H1 (cell line): ENCODE measurements at regions not wholly inside any gene's neighbourhood (a gene's known extent, or its start where the extent isn't known, plus 50 kb on each side); places are given as distances from the start of the nearest gene placed in this dataset.

Experiments used
- CTCF ChIA-PET: fragments of 300-600 bp; sonication (Branson Sonifier 250); formaldehyde crosslinking; loops from one replicate; lab custom pipeline; 2021; ENCODE audit not compliant: partially characterized antibody; lab: Charles Lee
- POLR2A ChIA-PET: fragments of 300-600 bp; sonication (Branson Sonifier 250); formaldehyde crosslinking; loops from one replicate; lab custom pipeline; 2021; ENCODE audit warnings: inconsistent platforms; ENCODE audit not compliant: partially characterized antibody; lab: Charles Lee
- DNase-seq, 2 experiments: peaks; one replicate each; pipeline versions ENCODE4 v3.0.0 to v3.0.0-alpha.2; 2010 to 2022; ENCODE audit warnings: low spot score in 2 of 2, low read depth in 1 of 2, mixed read lengths in 1 of 2
- FAIRE-seq: peaks from 2 replicates; lab custom pipeline; 2011; peaks lifted over from hg19 to GRCh38; lab: Jason Lieb, UNC
- H2AFZ ChIP-seq: 2 replicates; pipeline ENCODE4 v1.8.1; 2012; ENCODE audit warnings: low read length, inconsistent platforms
- H2AK5ac ChIP-seq: 2 replicates; pipeline ENCODE4 v1.6.1; 2013; ENCODE audit warnings: low read depth, low read length
- H2BK120ac ChIP-seq: replicated peaks from 2 replicates; pipeline ENCODE3; 2013; ENCODE audit warnings: low read depth, low read length, inconsistent platforms
- H2BK12ac ChIP-seq: 2 replicates; pipeline ENCODE4 v1.6.1; 2013; ENCODE audit warnings: low read depth, low read length
- H2BK15ac ChIP-seq: 2 replicates; pipeline ENCODE4 v1.6.1; 2013; ENCODE audit warnings: low read length
- H2BK20ac ChIP-seq: 2 replicates; pipeline ENCODE4 v1.6.1; 2013; ENCODE audit warnings: low read length
- H2BK5ac ChIP-seq: 2 replicates; pipeline ENCODE4 v1.6.1; 2013; ENCODE audit warnings: low read depth, low read length
- H3K14ac ChIP-seq: 2 replicates; pipeline ENCODE4 v1.6.1; 2013; ENCODE audit warnings: inconsistent platforms; ENCODE audit not compliant: insufficient read length
- H3K18ac ChIP-seq: 2 replicates; pipeline ENCODE4 v1.6.1; 2013; ENCODE audit warnings: low read length; ENCODE audit errors: extremely low read depth
- H3K23ac ChIP-seq: 2 replicates; pipeline ENCODE4 v1.6.1; 2013; ENCODE audit warnings: inconsistent platforms; ENCODE audit not compliant: insufficient read length
- H3K23me2 ChIP-seq: 2 replicates; pipeline ENCODE4 v1.6.1; 2013; ENCODE audit warnings: low read depth, low read length
- H3K27ac ChIP-seq: 2 replicates; pipeline ENCODE4 v1.6.1; 2011; ENCODE audit warnings: low read depth, low read length, inconsistent platforms
- H3K27me3 ChIP-seq, 4 experiments: replicated peaks in 1 of 4; 1 replicate in 1 of 4; 2 replicates in 3 of 4; pipeline versions ENCODE4 v1.6.1 to v1.8.1; 2011 to 2013; ENCODE audit warnings: low read length in 3 of 4, mild to moderate bottlenecking in 3 of 4, inconsistent platforms in 2 of 4, mixed read lengths in 2 of 4, moderate library complexity in 1 of 4; ENCODE audit not compliant: control insufficient read depth in 3 of 4, insufficient read depth in 3 of 4; ENCODE audit errors: extremely low read depth in 1 of 4
- H3K36me3 ChIP-seq, 4 experiments: 2 replicates each; pipeline versions ENCODE4 v1.6.1 to v1.8.1; 2011 to 2013; ENCODE audit warnings: mild to moderate bottlenecking in 4 of 4, low read length in 3 of 4, moderate library complexity in 2 of 4, control low read depth in 1 of 4, inconsistent platforms in 1 of 4; ENCODE audit not compliant: insufficient read depth in 4 of 4, control insufficient read depth in 2 of 4
- H3K4ac ChIP-seq: replicated peaks from 2 replicates; pipeline ENCODE3; 2013; ENCODE audit warnings: low read length, low read depth, mixed read lengths, inconsistent platforms; ENCODE audit not compliant: insufficient read length
- H3K4me1 ChIP-seq, 4 experiments: replicated peaks in 1 of 4; 1 replicate in 1 of 4; 2 replicates in 3 of 4; pipeline versions ENCODE4 v1.6.1 to v1.8.1; 2011 to 2013; ENCODE audit warnings: low read length in 3 of 4, inconsistent platforms in 2 of 4, mixed read lengths in 1 of 4; ENCODE audit not compliant: insufficient read depth in 4 of 4, control insufficient read depth in 3 of 4
- H3K4me2 ChIP-seq, 2 experiments: 2 replicates each; pipeline versions ENCODE4 v1.6.1 to v1.8.1; 2011 to 2013; ENCODE audit warnings: low read depth in 2 of 2, low read length in 2 of 2, control low read depth in 1 of 2, inconsistent platforms in 1 of 2, mild to moderate bottlenecking in 1 of 2; ENCODE audit not compliant: insufficient read depth in 1 of 2
- H3K4me3 ChIP-seq, 4 experiments: fragments of 200-600, 300-600 bp in 1 of 4; sonication (generic), shearing (Covaris generic), sonication (Bioruptor Twin) in 1 of 4; 2 replicates each; pipeline versions ENCODE4 v1.5.1 to v1.8.1; 2011 to 2016; ENCODE audit warnings: low read length in 4 of 4, low read depth in 3 of 4, control low read depth in 2 of 4, inconsistent platforms in 2 of 4, mild to moderate bottlenecking in 2 of 4, mixed read lengths in 1 of 4, moderate library complexity in 1 of 4; ENCODE audit not compliant: insufficient read depth in 2 of 4; ENCODE audit errors: extremely low read depth in 1 of 4
- H3K56ac ChIP-seq: replicated peaks from 2 replicates; pipeline ENCODE3; 2013; ENCODE audit warnings: low read depth, mild to moderate bottlenecking, mixed read lengths, low read length, inconsistent platforms; ENCODE audit not compliant: insufficient read length
- H3K79me1 ChIP-seq: 2 replicates; pipeline ENCODE4 v1.6.1; 2013; ENCODE audit warnings: low read depth, low read length, control low read depth
- H3K79me2 ChIP-seq, 2 experiments: 2 replicates each; pipeline versions ENCODE4 v1.6.1 to v1.8.1; 2012 to 2013; ENCODE audit warnings: low read length in 2 of 2, mild to moderate bottlenecking in 2 of 2, inconsistent platforms in 1 of 2; ENCODE audit not compliant: insufficient read depth in 2 of 2, control insufficient read depth in 1 of 2
- H3K9ac ChIP-seq, 4 experiments: replicated peaks in 1 of 4; 1 replicate in 1 of 4; 2 replicates in 3 of 4; pipeline versions ENCODE4 v1.6.1 to v1.8.1; 2011 to 2013; ENCODE audit warnings: low read depth in 3 of 4, low read length in 3 of 4, control low read depth in 2 of 4, mild to moderate bottlenecking in 2 of 4, moderate library complexity in 2 of 4, inconsistent platforms in 1 of 4; ENCODE audit errors: extremely low read depth in 1 of 4
- H3K9me3 ChIP-seq, 2 experiments: 2 replicates each; pipeline versions ENCODE4 v1.6.1 to v1.8.1; 2012 to 2013; ENCODE audit warnings: mild to moderate bottlenecking in 2 of 2, moderate library complexity in 2 of 2, control low read depth in 1 of 2, inconsistent platforms in 1 of 2, low read depth in 1 of 2, low read length in 1 of 2, mixed read lengths in 1 of 2; ENCODE audit not compliant: insufficient read depth in 2 of 2
- H4K20me1 ChIP-seq, 2 experiments: replicated peaks in 1 of 2; 2 replicates each; pipeline versions ENCODE3 to v1.8.1; 2011 to 2013; ENCODE audit warnings: inconsistent platforms in 2 of 2, low read length in 2 of 2, mild to moderate bottlenecking in 1 of 2; ENCODE audit not compliant: insufficient read depth in 2 of 2, control insufficient read depth in 1 of 2
- H4K5ac ChIP-seq: 2 replicates; pipeline ENCODE4 v1.6.1; 2013; ENCODE audit warnings: low read length, low read depth, mixed read lengths, inconsistent platforms; ENCODE audit not compliant: insufficient read length
- H4K8ac ChIP-seq: 2 replicates; pipeline ENCODE4 v1.8.0; 2013; ENCODE audit warnings: mild to moderate bottlenecking, moderate library complexity, low read length, inconsistent platforms; ENCODE audit not compliant: insufficient read depth; ENCODE audit errors: extremely low read depth
- H4K91ac ChIP-seq: replicated peaks from 2 replicates; pipeline ENCODE3; 2013; ENCODE audit warnings: low read length, mixed read lengths, inconsistent platforms; ENCODE audit not compliant: insufficient read length
- ASH2L ChIP-seq: fragments of 200-600, 300-600 bp; sonication (generic); IDR thresholded peaks from one replicate; pipeline ENCODE4 v1.7.1; 2017; ENCODE audit warnings: low read length
- SIN3A ChIP-seq, 2 experiments: IDR thresholded peaks in 1 of 2; conservative IDR thresholded peaks in 1 of 2; 2 replicates each; pipeline ENCODE4 v1.6.1; 2011 to 2012; ENCODE audit warnings: low read length in 2 of 2, improper control_type of control experiment in 1 of 2, low read depth in 1 of 2, mild to moderate bottlenecking in 1 of 2
- SP1 ChIP-seq: IDR thresholded peaks from 2 replicates; pipeline ENCODE4 v1.6.1; 2011; ENCODE audit warnings: low read depth, low read length
- WGBS, 2 experiments: shearing (Covaris generic) in 1 of 2; methylation state at CpG; one replicate each; pipeline versions ENCODE4 v1.1.6 to v1.1.7; 2013 to 2015; ENCODE audit warnings: low lambda C conversion rate in 2 of 2, mixed read lengths in 2 of 2, inconsistent platforms in 1 of 2, low coverage in 1 of 2, missing lambda C conversion rate in 1 of 2; ENCODE audit not compliant: insufficient replicate concordance in 2 of 2, insufficient coverage in 1 of 2, insufficient read length in 1 of 2; ENCODE audit errors: extremely low coverage in 1 of 2, missing lambda C conversion rate in 1 of 2; 5-methylcytosine and 5-hydroxymethylcytosine counted together

- TF ChIP-seq ASH2L: no peak
Observed at GRCh38 chr2:228339525-228339924, 158.0 kb upstream of the SPHKAP start (continued).

GRCh38 chr2:228334180-228334579 lies 152.7 kb upstream of the SPHKAP start:
- H3K56ac ChIP-seq: no peak overlapping the region
- no peak overlapping the region for H2BK120ac ChIP-seq
- no peak overlapping the region for H4K5ac ChIP-seq
- no peak overlapping the region for H3K23ac ChIP-seq
- no peak overlapping the region for H2AK5ac ChIP-seq
- no peak overlapping the region for H2BK12ac ChIP-seq
- H3K4me2 ChIP-seq: no peak overlapping the region
- H3K18ac ChIP-seq: no peak overlapping the region
- no peaks in the 10 kb centered on the region for H3K4me1 ChIP-seq
- no peaks in the 10 kb centered on the region for H3K27me3 ChIP-seq
- 95% methylated on average over 2 of the region's 2 CpGs; no CpG with 5 or more reads in 1 of the 2 experiments for WGBS, 2 experiments
- H2BK5ac ChIP-seq: no peak overlapping the region
- H3K9ac ChIP-seq: no peak overlapping the region
- ChIA-PET CTCF (no interaction called here), POLR2A (no interaction called here)
- H2BK20ac ChIP-seq: no peak overlapping the region
- no peak overlapping the region for H3K27ac ChIP-seq
- no peak overlapping the region for H3K4ac ChIP-seq
- H2AFZ ChIP-seq: no peak overlapping the region
- H4K20me1 ChIP-seq: no peaks in the 10 kb centered on the region
- no peak overlapping the region for H3K4me3 ChIP-seq
- no peaks in the 10 kb centered on the region for H3K79me2 ChIP-seq
- DNase-seq (no peak), FAIRE-seq (no peak)
- no peak overlapping the region for H2BK15ac ChIP-seq
- H4K91ac ChIP-seq: no peak overlapping the region
- no peaks in the 10 kb centered on the region; a peak in 1 of 8 replicates for H3K36me3 ChIP-seq
- no peak overlapping the region for H3K14ac ChIP-seq
- H3K9me3 ChIP-seq: peaks cover 0 to 7% of the 10 kb centered on the region in 2 experiments; a peak in 3 of 4 replicates
- H4K8ac ChIP-seq: no peak overlapping the region
- H3K79me1 ChIP-seq: no peaks in the 10 kb centered on the region
- H3K23me2 ChIP-seq: no peaks in the 10 kb centered on the region
- TF ChIP-seq SIN3A (conservative IDR thresholded peaks at IDR 0.05 in 1 of 2, IDR thresholded peaks at IDR 0.05 in 1 of 2; ENCODE audit: low read depth in 1 of 2, low read length in 2 of 2): no peak
- no peak for TF ChIP-seq SP1
